Endothelial cell of umbilical vein (primary cell): ENCODE measurements at regions not wholly inside any gene's neighbourhood (a gene's known extent, or its start where the extent isn't known, plus 50 kb on each side); places are given as distances from the start of the nearest gene placed in this dataset.

Source experiments
- BruUV-seq: library from RNA; stranded (reverse); fragments of 400-500 nt; replicated peaks from 2 replicates; lab custom pipeline; 2021; lab: Mats Ljungman, UMichigan
- CTCF ChIA-PET: fragments of 300-600, 350-600 bp; sonication (Branson Sonifier 250); formaldehyde crosslinking; loops from one replicate; lab custom pipeline; 2021; ENCODE audit warnings: antibody characterized with exemption, inconsistent platforms; lab: Charles Lee
- POLR2A ChIA-PET: fragments of 300-600, 350-600 bp; sonication (Branson Sonifier 250); formaldehyde crosslinking; loops from one replicate; lab custom pipeline; 2021; ENCODE audit warnings: antibody characterized with exemption, inconsistent platforms; lab: Charles Lee
- DNase-seq: peaks from one replicate; pipeline ENCODE4 v3.0.0-alpha.2; 2011; ENCODE audit warnings: low read depth, low spot score
- FAIRE-seq: peaks from 2 replicates; lab custom pipeline; 2011; peaks lifted over from hg19 to GRCh38; lab: Jason Lieb, UNC
- H2AFZ ChIP-seq: 2 replicates; pipeline ENCODE4 v1.6.0; 2012; ENCODE audit warnings: low read depth, low read length, control low read depth, inconsistent platforms
- H3K27ac ChIP-seq: 2 replicates; pipeline ENCODE4 v1.5.1; 2011; ENCODE audit warnings: low read depth, mild to moderate bottlenecking, control low read depth, low read length, moderate library complexity; ENCODE audit not compliant: insufficient read depth
- H3K27me3 ChIP-seq, 2 experiments: 2 replicates each; pipeline versions ENCODE4 v1.6.0 to v1.6.1; 2011; ENCODE audit warnings: low read length in 2 of 2, mixed read lengths in 1 of 2; ENCODE audit not compliant: control insufficient read depth in 2 of 2, insufficient read depth in 2 of 2
- H3K36me3 ChIP-seq, 2 experiments: 2 replicates in 1 of 2; 3 replicates in 1 of 2; pipeline ENCODE4 v1.5.1; 2011; ENCODE audit warnings: low read length in 2 of 2, mild to moderate bottlenecking in 1 of 2, moderate library complexity in 1 of 2; ENCODE audit not compliant: control insufficient read depth in 2 of 2, insufficient read depth in 2 of 2; ENCODE audit errors: extremely low read depth in 1 of 2
- H3K4me1 ChIP-seq: 3 replicates; pipeline ENCODE4 v1.5.1; 2011; ENCODE audit warnings: mild to moderate bottlenecking, low read length; ENCODE audit not compliant: control insufficient read depth, insufficient read depth; ENCODE audit errors: extremely low read depth
- H3K4me2 ChIP-seq: 2 replicates; pipeline ENCODE4 v1.6.1; 2011; ENCODE audit warnings: low read length, control low read depth, mixed read lengths; ENCODE audit not compliant: insufficient read depth
- H3K4me3 ChIP-seq, 3 experiments: fragments of 200-600 bp in 1 of 3; sonication (generic), shearing (Covaris generic) in 1 of 3; replicated peaks in 1 of 3; 2 replicates each; pipeline ENCODE4 v1.5.1; 2011 to 2016; ENCODE audit warnings: control low read depth in 3 of 3, low read length in 3 of 3, mild to moderate bottlenecking in 2 of 3, inconsistent platforms in 1 of 3, low read depth in 1 of 3, moderate library complexity in 1 of 3; ENCODE audit not compliant: insufficient read depth in 1 of 3
- H3K79me2 ChIP-seq: 2 replicates; pipeline ENCODE4 v1.6.0; 2012; ENCODE audit warnings: low read length, inconsistent platforms; ENCODE audit not compliant: control insufficient read depth, insufficient read depth
- H3K9ac ChIP-seq: replicated peaks from 2 replicates; pipeline ENCODE3; 2011; ENCODE audit warnings: low read length, control low read depth; ENCODE audit not compliant: insufficient read depth; ENCODE audit errors: extremely low read depth
- H3K9me1 ChIP-seq: replicated peaks from 3 replicates; pipeline ENCODE4 v1.6.0; 2011; ENCODE audit warnings: mild to moderate bottlenecking, low read length; ENCODE audit not compliant: control insufficient read depth, insufficient read depth; ENCODE audit errors: extremely low read depth
- H3K9me3 ChIP-seq: replicated peaks from 2 replicates; pipeline ENCODE4 v1.5.1; 2012; ENCODE audit warnings: low read length, inconsistent platforms; ENCODE audit not compliant: control insufficient read depth, insufficient read depth
- H4K20me1 ChIP-seq: replicated peaks from 2 replicates; pipeline ENCODE3; 2011; ENCODE audit warnings: mild to moderate bottlenecking, low read length; ENCODE audit not compliant: control insufficient read depth, insufficient read depth; ENCODE audit errors: extremely low read depth
- CTCF ChIP-seq, 2 donors: IDR thresholded peaks; 1 replicate in 1 of 2; 2 replicates in 1 of 2; pipeline ENCODE4 v1.5.1; 2011; ENCODE audit warnings: low read length in 2 of 2, mild to moderate bottlenecking in 2 of 2, moderate library complexity in 2 of 2, control low read depth in 1 of 2, inconsistent platforms in 1 of 2, low read depth in 1 of 2; ENCODE audit not compliant: insufficient read depth in 1 of 2; ENCODE audit errors: extremely low read depth in 1 of 2
- GATA2 ChIP-seq: IDR thresholded peaks from 2 replicates; pipeline ENCODE4 v1.7.0; 2011; ENCODE audit warnings: low read depth, mild to moderate bottlenecking, moderate library complexity, mixed read lengths, low read length; ENCODE audit not compliant: insufficient read length, insufficient read depth
- dilution Hi-C: fragments of 300-500 bp; cut with MboI; formaldehyde crosslinking; loops from one replicate; pipeline ENCODE4 v1.15.0; 2019; ENCODE audit warnings: low sequenced_read_pairs; ENCODE audit not compliant: extremely low pct_ligation_motif_present
- intact Hi-C: fragments of 100-400 bp; cut with micrococcal nuclease; formaldehyde crosslinking; loops from one replicate; pipeline ENCODE4 v1.10.0; 2022

GRCh38 chr2:35986871-35987270 lies 368.7 kb upstream of the CRIM1 start:
- CTCF ChIA-PET, result interaction anchor here (1.6 kb wide), 1 partner anchor 10 kb away, joined by 4 read pairs; no protein-coding TSS in a partner anchor
- no peak overlapping the region for H3K9ac ChIP-seq
- DNase-seq (no peak), FAIRE-seq (no peak)
- no peaks in the 10 kb centered on the region for H3K9me3 ChIP-seq
- no peak overlapping the region for H2AFZ ChIP-seq
- no peak overlapping the region for H3K27ac ChIP-seq
- H4K20me1 ChIP-seq, result no peaks in the 10 kb centered on the region
- H3K4me1 ChIP-seq, result no peaks in the 10 kb centered on the region
- intact Hi-C loops, result no loop called here
- dilution Hi-C loops, result no loop called here
- no peaks in the 10 kb centered on the region for H3K36me3 ChIP-seq
- no TSS peak for BruUV-seq
- H3K9me1 ChIP-seq, result no peaks in the 10 kb centered on the region
- no peak for TF ChIP-seq GATA2
- POLR2A ChIA-PET, result no interaction called here
- no peak overlapping the region for H3K4me2 ChIP-seq
- H3K79me2 ChIP-seq, result no peaks in the 10 kb centered on the region
- no peak overlapping the region for H3K4me3 ChIP-seq
- peaks cover 0 to 2% of the 10 kb centered on the region in 2 experiments for H3K27me3 ChIP-seq

- Histone ChIP-seq H4K20me1 (no peaks in the 10 kb centered on the region), H3K4me2 (no peak overlapping the region), H3K4me1 (peaks cover 8% of the 10 kb centered on the region), H3K9ac (no peak overlapping the region), H3K36me3 (no peaks in the 10 kb centered on the region), H2AFZ (no peak overlapping the region), H3K27ac (no peak overlapping the region), H3K27me3 (peaks cover 0 to 2% of the 10 kb centered on the region in 2 experiments), H3K9me3 (no peaks in the 10 kb centered on the region), H3K79me2 (no peaks in the 10 kb centered on the region), H3K4me3 (no peak overlapping the region), H3K9me1 (no peaks in the 10 kb centered on the region)
- TF ChIP-seq GATA2 (no peak), CTCF (IDR thresholded peaks at IDR 0.05; ENCODE audit: extremely low read depth in 1 of 2, insufficient read depth in 1 of 2, low read depth in 1 of 2, low read length in 2 of 2) (no peak)
- intact Hi-C loops (loop anchor here (10.0 kb wide), 2 partner anchors 487 to 1873 kb away; no protein-coding TSS in a partner anchor), dilution Hi-C loops (no loop called here)
- POLR2A ChIA-PET, result no interaction called here
- CTCF ChIA-PET, result no interaction called here
- no peak for FAIRE-seq
- no peak for DNase-seq
- BruUV-seq, result no TSS peak
Measured at GRCh38 chr2:35978218-35978617, 377.4 kb upstream of the CRIM1 start.
